H1 (cell line): ENCODE measurements at regions not wholly inside any gene's neighbourhood (a gene's known extent, or its start where the extent isn't known, plus 50 kb on each side); places are given as distances from the start of the nearest gene placed in this dataset.

ENCODE experiments used
- CTCF ChIA-PET: fragments of 300-600 bp; sonication (Branson Sonifier 250); formaldehyde crosslinking; loops from one replicate; lab custom pipeline; 2021; ENCODE audit not compliant: partially characterized antibody; lab: Charles Lee
- POLR2A ChIA-PET: fragments of 300-600 bp; sonication (Branson Sonifier 250); formaldehyde crosslinking; loops from one replicate; lab custom pipeline; 2021; ENCODE audit warnings: inconsistent platforms; ENCODE audit not compliant: partially characterized antibody; lab: Charles Lee
- DNase-seq, 2 experiments: peaks; one replicate each; pipeline versions ENCODE4 v3.0.0 to v3.0.0-alpha.2; 2010 to 2022; ENCODE audit warnings: low spot score in 2 of 2, low read depth in 1 of 2, mixed read lengths in 1 of 2
- FAIRE-seq: peaks from 2 replicates; lab custom pipeline; 2011; peaks lifted over from hg19 to GRCh38; lab: Jason Lieb, UNC
- H2AFZ ChIP-seq: 2 replicates; pipeline ENCODE4 v1.8.1; 2012; ENCODE audit warnings: low read length, inconsistent platforms
- H2AK5ac ChIP-seq: 2 replicates; pipeline ENCODE4 v1.6.1; 2013; ENCODE audit warnings: low read depth, low read length
- H2BK120ac ChIP-seq: replicated peaks from 2 replicates; pipeline ENCODE3; 2013; ENCODE audit warnings: low read depth, low read length, inconsistent platforms
- H2BK12ac ChIP-seq: 2 replicates; pipeline ENCODE4 v1.6.1; 2013; ENCODE audit warnings: low read depth, low read length
- H2BK15ac ChIP-seq: 2 replicates; pipeline ENCODE4 v1.6.1; 2013; ENCODE audit warnings: low read length
- H2BK20ac ChIP-seq: 2 replicates; pipeline ENCODE4 v1.6.1; 2013; ENCODE audit warnings: low read length
- H2BK5ac ChIP-seq: 2 replicates; pipeline ENCODE4 v1.6.1; 2013; ENCODE audit warnings: low read depth, low read length
- H3K14ac ChIP-seq: 2 replicates; pipeline ENCODE4 v1.6.1; 2013; ENCODE audit warnings: inconsistent platforms; ENCODE audit not compliant: insufficient read length
- H3K18ac ChIP-seq: 2 replicates; pipeline ENCODE4 v1.6.1; 2013; ENCODE audit warnings: low read length; ENCODE audit errors: extremely low read depth
- H3K23ac ChIP-seq: 2 replicates; pipeline ENCODE4 v1.6.1; 2013; ENCODE audit warnings: inconsistent platforms; ENCODE audit not compliant: insufficient read length
- H3K23me2 ChIP-seq: 2 replicates; pipeline ENCODE4 v1.6.1; 2013; ENCODE audit warnings: low read depth, low read length
- H3K27ac ChIP-seq: 2 replicates; pipeline ENCODE4 v1.6.1; 2011; ENCODE audit warnings: low read depth, low read length, inconsistent platforms
- H3K27me3 ChIP-seq, 4 experiments: replicated peaks in 1 of 4; 1 replicate in 1 of 4; 2 replicates in 3 of 4; pipeline versions ENCODE4 v1.6.1 to v1.8.1; 2011 to 2013; ENCODE audit warnings: low read length in 3 of 4, mild to moderate bottlenecking in 3 of 4, inconsistent platforms in 2 of 4, mixed read lengths in 2 of 4, moderate library complexity in 1 of 4; ENCODE audit not compliant: control insufficient read depth in 3 of 4, insufficient read depth in 3 of 4; ENCODE audit errors: extremely low read depth in 1 of 4
- H3K36me3 ChIP-seq, 4 experiments: 2 replicates each; pipeline versions ENCODE4 v1.6.1 to v1.8.1; 2011 to 2013; ENCODE audit warnings: mild to moderate bottlenecking in 4 of 4, low read length in 3 of 4, moderate library complexity in 2 of 4, control low read depth in 1 of 4, inconsistent platforms in 1 of 4; ENCODE audit not compliant: insufficient read depth in 4 of 4, control insufficient read depth in 2 of 4
- H3K4ac ChIP-seq: replicated peaks from 2 replicates; pipeline ENCODE3; 2013; ENCODE audit warnings: low read length, low read depth, mixed read lengths, inconsistent platforms; ENCODE audit not compliant: insufficient read length
- H3K4me1 ChIP-seq, 4 experiments: replicated peaks in 1 of 4; 1 replicate in 1 of 4; 2 replicates in 3 of 4; pipeline versions ENCODE4 v1.6.1 to v1.8.1; 2011 to 2013; ENCODE audit warnings: low read length in 3 of 4, inconsistent platforms in 2 of 4, mixed read lengths in 1 of 4; ENCODE audit not compliant: insufficient read depth in 4 of 4, control insufficient read depth in 3 of 4
- H3K4me2 ChIP-seq, 2 experiments: 2 replicates each; pipeline versions ENCODE4 v1.6.1 to v1.8.1; 2011 to 2013; ENCODE audit warnings: low read depth in 2 of 2, low read length in 2 of 2, control low read depth in 1 of 2, inconsistent platforms in 1 of 2, mild to moderate bottlenecking in 1 of 2; ENCODE audit not compliant: insufficient read depth in 1 of 2
- H3K4me3 ChIP-seq, 4 experiments: fragments of 200-600, 300-600 bp in 1 of 4; sonication (generic), shearing (Covaris generic), sonication (Bioruptor Twin) in 1 of 4; 2 replicates each; pipeline versions ENCODE4 v1.5.1 to v1.8.1; 2011 to 2016; ENCODE audit warnings: low read length in 4 of 4, low read depth in 3 of 4, control low read depth in 2 of 4, inconsistent platforms in 2 of 4, mild to moderate bottlenecking in 2 of 4, mixed read lengths in 1 of 4, moderate library complexity in 1 of 4; ENCODE audit not compliant: insufficient read depth in 2 of 4; ENCODE audit errors: extremely low read depth in 1 of 4
- H3K56ac ChIP-seq: replicated peaks from 2 replicates; pipeline ENCODE3; 2013; ENCODE audit warnings: low read depth, mild to moderate bottlenecking, mixed read lengths, low read length, inconsistent platforms; ENCODE audit not compliant: insufficient read length
- H3K79me1 ChIP-seq: 2 replicates; pipeline ENCODE4 v1.6.1; 2013; ENCODE audit warnings: low read depth, low read length, control low read depth
- H3K79me2 ChIP-seq, 2 experiments: 2 replicates each; pipeline versions ENCODE4 v1.6.1 to v1.8.1; 2012 to 2013; ENCODE audit warnings: low read length in 2 of 2, mild to moderate bottlenecking in 2 of 2, inconsistent platforms in 1 of 2; ENCODE audit not compliant: insufficient read depth in 2 of 2, control insufficient read depth in 1 of 2
- H3K9ac ChIP-seq, 4 experiments: replicated peaks in 1 of 4; 1 replicate in 1 of 4; 2 replicates in 3 of 4; pipeline versions ENCODE4 v1.6.1 to v1.8.1; 2011 to 2013; ENCODE audit warnings: low read depth in 3 of 4, low read length in 3 of 4, control low read depth in 2 of 4, mild to moderate bottlenecking in 2 of 4, moderate library complexity in 2 of 4, inconsistent platforms in 1 of 4; ENCODE audit errors: extremely low read depth in 1 of 4
- H3K9me3 ChIP-seq, 2 experiments: 2 replicates each; pipeline versions ENCODE4 v1.6.1 to v1.8.1; 2012 to 2013; ENCODE audit warnings: mild to moderate bottlenecking in 2 of 2, moderate library complexity in 2 of 2, control low read depth in 1 of 2, inconsistent platforms in 1 of 2, low read depth in 1 of 2, low read length in 1 of 2, mixed read lengths in 1 of 2; ENCODE audit not compliant: insufficient read depth in 2 of 2
- H4K20me1 ChIP-seq, 2 experiments: replicated peaks in 1 of 2; 2 replicates each; pipeline versions ENCODE3 to v1.8.1; 2011 to 2013; ENCODE audit warnings: inconsistent platforms in 2 of 2, low read length in 2 of 2, mild to moderate bottlenecking in 1 of 2; ENCODE audit not compliant: insufficient read depth in 2 of 2, control insufficient read depth in 1 of 2
- H4K5ac ChIP-seq: 2 replicates; pipeline ENCODE4 v1.6.1; 2013; ENCODE audit warnings: low read length, low read depth, mixed read lengths, inconsistent platforms; ENCODE audit not compliant: insufficient read length
- H4K8ac ChIP-seq: 2 replicates; pipeline ENCODE4 v1.8.0; 2013; ENCODE audit warnings: mild to moderate bottlenecking, moderate library complexity, low read length, inconsistent platforms; ENCODE audit not compliant: insufficient read depth; ENCODE audit errors: extremely low read depth
- H4K91ac ChIP-seq: replicated peaks from 2 replicates; pipeline ENCODE3; 2013; ENCODE audit warnings: low read length, mixed read lengths, inconsistent platforms; ENCODE audit not compliant: insufficient read length
- ATF3 ChIP-seq: IDR thresholded peaks from 2 replicates; pipeline ENCODE4 v1.6.1; 2011; ENCODE audit warnings: low read depth, mild to moderate bottlenecking, low read length; ENCODE audit not compliant: insufficient read depth
- CTCF ChIP-seq, 3 experiments: IDR thresholded peaks; 1 replicate in 2 of 3; 2 replicates in 1 of 3; pipeline versions ENCODE4 v1.5.1 to v1.6.1; 2011; ENCODE audit warnings: low read length in 3 of 3, mild to moderate bottlenecking in 3 of 3, inconsistent platforms in 2 of 3, low read depth in 1 of 3, moderate library complexity in 1 of 3; ENCODE audit not compliant: insufficient read depth in 1 of 3; ENCODE audit errors: control extremely low read depth in 1 of 3
- EGR1 ChIP-seq: IDR thresholded peaks from 2 replicates; pipeline ENCODE4 v1.6.1; 2011; ENCODE audit warnings: low read depth, low read length, borderline replicate concordance
- PHF8 ChIP-seq: fragments of 200-600 bp; sonication (generic); conservative IDR thresholded peaks from 2 replicates; pipeline ENCODE4 v1.7.1; 2012; ENCODE audit warnings: low read depth, mild to moderate bottlenecking, inconsistent platforms, low read length, moderate library complexity
- SAP30 ChIP-seq: fragments of 300-600 bp; sonication (generic); IDR thresholded peaks from 2 replicates; pipeline ENCODE4 v1.7.1; 2012; ENCODE audit warnings: low read length, moderate library complexity, mild to moderate bottlenecking, inconsistent platforms; ENCODE audit not compliant: insufficient read depth, insufficient replicate concordance
- SP1 ChIP-seq: IDR thresholded peaks from 2 replicates; pipeline ENCODE4 v1.6.1; 2011; ENCODE audit warnings: low read depth, low read length
- SUZ12 ChIP-seq: fragments of 200-600 bp; sonication (generic); IDR thresholded peaks from 2 replicates; pipeline ENCODE4 v1.6.1; 2012; ENCODE audit warnings: mild to moderate bottlenecking, inconsistent platforms, low read length, moderate library complexity, mixed read lengths
- WGBS, 2 experiments: shearing (Covaris generic) in 1 of 2; methylation state at CpG; one replicate each; pipeline versions ENCODE4 v1.1.6 to v1.1.7; 2013 to 2015; ENCODE audit warnings: low lambda C conversion rate in 2 of 2, mixed read lengths in 2 of 2, inconsistent platforms in 1 of 2, low coverage in 1 of 2, missing lambda C conversion rate in 1 of 2; ENCODE audit not compliant: insufficient replicate concordance in 2 of 2, insufficient coverage in 1 of 2, insufficient read length in 1 of 2; ENCODE audit errors: extremely low coverage in 1 of 2, missing lambda C conversion rate in 1 of 2; 5-methylcytosine and 5-hydroxymethylcytosine counted together

GRCh38 chr6:146892283-146892612, 293.5 kb downstream of the ADGB start:
- DNase-seq (no peak), FAIRE-seq (no peak)
- Histone ChIP-seq H3K56ac (no peak overlapping the region), H3K9ac (no peak overlapping the region), H2BK5ac (no peak overlapping the region), H3K4me3 (no peak overlapping the region), H3K79me2 (no peaks in the 10 kb centered on the region), H4K20me1 (no peaks in the 10 kb centered on the region), H3K36me3 (no peaks in the 10 kb centered on the region; a peak in 2 of 8 replicates), H2AK5ac (no peak overlapping the region), H3K18ac (no peak overlapping the region), H4K8ac (no peak overlapping the region), H3K4me2 (no peak overlapping the region), H2BK12ac (no peak overlapping the region), H2BK20ac (no peak overlapping the region), H2BK120ac (no peak overlapping the region), H3K9me3 (no peaks in the 10 kb centered on the region), H3K79me1 (no peaks in the 10 kb centered on the region), H3K27ac (no peak overlapping the region), H3K4me1 (no peaks in the 10 kb centered on the region), H3K23ac (no peak overlapping the region), H4K5ac (no peak overlapping the region), H2AFZ (no peak overlapping the region), H3K4ac (no peak overlapping the region), H4K91ac (no peak overlapping the region), H3K23me2 (no peaks in the 10 kb centered on the region), H2BK15ac (no peak overlapping the region), H3K14ac (no peak overlapping the region), H3K27me3 (no peaks in the 10 kb centered on the region)
- WGBS, 2 experiments, result 71% methylated on average over 1 of the region's 1 CpG; no CpG with 5 or more reads in 1 of the 2 experiments
- ChIA-PET CTCF (interaction anchor here (0.8 to 1.3 kb wide), 3 partner anchors 9 to 128 kb away, joined by 3 to 5 read pairs (median 3); no protein-coding TSS in a partner anchor), POLR2A (no interaction called here)
- TF ChIP-seq ATF3 (no peak), PHF8 (no peak), SUZ12 (no peak), SP1 (no peak), CTCF (IDR thresholded peaks at IDR 0.05; ENCODE audit: control extremely low read depth in 1 of 3, insufficient read depth in 1 of 3, low read depth in 1 of 3, low read length in 3 of 3) (no peak), SAP30 (no peak), EGR1 (no peak)
